Spleen (tissue), 7 donors: ENCODE measurements at regions not wholly inside any gene's neighbourhood (a gene's known extent, or its start where the extent isn't known, plus 50 kb on each side); places are given as distances from the start of the nearest gene placed in this dataset.

Source experiments
- POLR2A ChIP-seq, 3 donors: fragments of 450-650 bp; IDR thresholded peaks; one replicate each; pipeline ENCODE4 v1.5.1; 2017; ENCODE audit warnings: antibody characterized with exemption in 3 of 3, mild to moderate bottlenecking in 1 of 3
- POLR2AphosphoS5 ChIP-seq, 3 donors: sonication (generic); formaldehyde crosslinking; IDR thresholded peaks; one replicate each; pipeline ENCODE4 v1.5.1; 2017; ENCODE audit warnings: antibody characterized with exemption in 3 of 3
- TF ChIP-seq, protein P1 (sequence below), 11 experiments: fragments of 200-600 bp in 7 of 11; fragments of 450-650 bp in 4 of 11; sonication (generic) in 4 of 11; IDR thresholded peaks in 8 of 11; conservative IDR thresholded peaks in 3 of 11; 1 replicate in 7 of 11; 2 replicates in 4 of 11; pipeline versions ENCODE4 v1.4.0 to v1.8.0; 2016 to 2021; ENCODE audit warnings: antibody characterized with exemption in 11 of 11, inconsistent platforms in 4 of 11, mild to moderate bottlenecking in 1 of 11
- donor health status: DM: no; HTN: no; CAD: no; lungs with moderate emphysema.
- donor health status: DM: no; HTN: no; CAD: no.
- donor health status: DM: no; HTN: no; CAD: no.

- TF ChIP-seq, protein P1, sequence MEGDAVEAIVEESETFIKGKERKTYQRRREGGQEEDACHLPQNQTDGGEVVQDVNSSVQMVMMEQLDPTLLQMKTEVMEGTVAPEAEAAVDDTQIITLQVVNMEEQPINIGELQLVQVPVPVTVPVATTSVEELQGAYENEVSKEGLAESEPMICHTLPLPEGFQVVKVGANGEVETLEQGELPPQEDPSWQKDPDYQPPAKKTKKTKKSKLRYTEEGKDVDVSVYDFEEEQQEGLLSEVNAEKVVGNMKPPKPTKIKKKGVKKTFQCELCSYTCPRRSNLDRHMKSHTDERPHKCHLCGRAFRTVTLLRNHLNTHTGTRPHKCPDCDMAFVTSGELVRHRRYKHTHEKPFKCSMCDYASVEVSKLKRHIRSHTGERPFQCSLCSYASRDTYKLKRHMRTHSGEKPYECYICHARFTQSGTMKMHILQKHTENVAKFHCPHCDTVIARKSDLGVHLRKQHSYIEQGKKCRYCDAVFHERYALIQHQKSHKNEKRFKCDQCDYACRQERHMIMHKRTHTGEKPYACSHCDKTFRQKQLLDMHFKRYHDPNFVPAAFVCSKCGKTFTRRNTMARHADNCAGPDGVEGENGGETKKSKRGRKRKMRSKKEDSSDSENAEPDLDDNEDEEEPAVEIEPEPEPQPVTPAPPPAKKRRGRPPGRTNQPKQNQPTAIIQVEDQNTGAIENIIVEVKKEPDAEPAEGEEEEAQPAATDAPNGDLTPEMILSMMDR (IDR thresholded peaks at IDR 0.05 in 8 of 11, conservative IDR thresholded peaks at IDR 0.05 in 3 of 11): no peak
- TF ChIP-seq POLR2AphosphoS5 (IDR thresholded peaks at IDR 0.05): no peak
- no peak for TF ChIP-seq POLR2A (IDR thresholded peaks at IDR 0.05)
These were observed 69.6 kb upstream of the OLFM1 start for GRCh38 chr9:135017899-135018298.
